Adrenal gland (tissue), 5 donors: ENCODE measurements at regions not wholly inside any gene's neighbourhood (a gene's known extent, or its start where the extent isn't known, plus 50 kb on each side); places are given as distances from the start of the nearest gene placed in this dataset.

Experiments used
- POLR2A ChIP-seq, 2 donors: fragments of 450-650 bp; IDR thresholded peaks; one replicate each; pipeline ENCODE4 v1.6.1; 2017; ENCODE audit warnings: antibody characterized with exemption in 2 of 2, mild to moderate bottlenecking in 2 of 2, moderate library complexity in 1 of 2
- TF ChIP-seq, protein P1 (sequence below), 6 experiments: fragments of 450-650 bp in 4 of 6; fragments of 200-600 bp in 2 of 6; sonication (generic) in 1 of 6; IDR thresholded peaks; 1 replicate in 5 of 6; 2 replicates in 1 of 6; pipeline versions ENCODE4 v1.5.1 to v1.8.0; 2016 to 2021; ENCODE audit warnings: antibody characterized with exemption in 6 of 6, mild to moderate bottlenecking in 2 of 6, moderate library complexity in 1 of 6
- donor health status: DM: no; HTN: no; CAD: no.

DNA sequence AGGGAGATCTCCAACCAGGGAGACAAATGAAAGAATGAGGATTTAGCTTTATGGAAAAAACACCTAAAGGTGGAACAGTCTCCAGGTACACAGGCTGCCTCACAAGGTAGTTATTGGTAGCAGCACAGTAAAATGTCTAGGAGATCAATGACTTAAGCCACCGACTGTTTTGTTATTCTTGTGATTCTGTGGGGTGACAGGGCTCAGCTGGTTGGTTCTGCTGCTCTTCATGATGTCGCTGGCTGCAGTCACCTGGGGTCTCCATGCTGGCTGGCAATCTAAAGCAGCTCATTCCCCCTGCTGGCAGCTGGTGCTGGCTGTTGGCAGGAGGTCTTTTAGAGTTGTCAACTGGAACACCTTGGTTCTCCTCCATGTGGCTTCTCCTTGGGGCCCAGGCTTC is 69.2 kb downstream of the FOXL1 start:
- no peak for TF ChIP-seq POLR2A (IDR thresholded peaks at IDR 0.05)
- TF ChIP-seq, protein P1, sequence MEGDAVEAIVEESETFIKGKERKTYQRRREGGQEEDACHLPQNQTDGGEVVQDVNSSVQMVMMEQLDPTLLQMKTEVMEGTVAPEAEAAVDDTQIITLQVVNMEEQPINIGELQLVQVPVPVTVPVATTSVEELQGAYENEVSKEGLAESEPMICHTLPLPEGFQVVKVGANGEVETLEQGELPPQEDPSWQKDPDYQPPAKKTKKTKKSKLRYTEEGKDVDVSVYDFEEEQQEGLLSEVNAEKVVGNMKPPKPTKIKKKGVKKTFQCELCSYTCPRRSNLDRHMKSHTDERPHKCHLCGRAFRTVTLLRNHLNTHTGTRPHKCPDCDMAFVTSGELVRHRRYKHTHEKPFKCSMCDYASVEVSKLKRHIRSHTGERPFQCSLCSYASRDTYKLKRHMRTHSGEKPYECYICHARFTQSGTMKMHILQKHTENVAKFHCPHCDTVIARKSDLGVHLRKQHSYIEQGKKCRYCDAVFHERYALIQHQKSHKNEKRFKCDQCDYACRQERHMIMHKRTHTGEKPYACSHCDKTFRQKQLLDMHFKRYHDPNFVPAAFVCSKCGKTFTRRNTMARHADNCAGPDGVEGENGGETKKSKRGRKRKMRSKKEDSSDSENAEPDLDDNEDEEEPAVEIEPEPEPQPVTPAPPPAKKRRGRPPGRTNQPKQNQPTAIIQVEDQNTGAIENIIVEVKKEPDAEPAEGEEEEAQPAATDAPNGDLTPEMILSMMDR (IDR thresholded peaks at IDR 0.05), result no peak
